RKO (cell line): ENCODE measurements at regions not wholly inside any gene's neighbourhood (a gene's known extent, or its start where the extent isn't known, plus 50 kb on each side); places are given as distances from the start of the nearest gene placed in this dataset.
A peak's percentile ranks its signal among the peaks of the same experiment; 100 is the strongest.
"Not testable (repeated sequence)": the region's sequence is repeated elsewhere in the genome, so short reads cannot be mapped to it uniquely, and the experiment has no call there.

ENCODE experiments used
- DNase-seq: peaks from one replicate; pipeline ENCODE4 v3.0.0-alpha.2; 2016; ENCODE audit warnings: low spot score

DNA sequence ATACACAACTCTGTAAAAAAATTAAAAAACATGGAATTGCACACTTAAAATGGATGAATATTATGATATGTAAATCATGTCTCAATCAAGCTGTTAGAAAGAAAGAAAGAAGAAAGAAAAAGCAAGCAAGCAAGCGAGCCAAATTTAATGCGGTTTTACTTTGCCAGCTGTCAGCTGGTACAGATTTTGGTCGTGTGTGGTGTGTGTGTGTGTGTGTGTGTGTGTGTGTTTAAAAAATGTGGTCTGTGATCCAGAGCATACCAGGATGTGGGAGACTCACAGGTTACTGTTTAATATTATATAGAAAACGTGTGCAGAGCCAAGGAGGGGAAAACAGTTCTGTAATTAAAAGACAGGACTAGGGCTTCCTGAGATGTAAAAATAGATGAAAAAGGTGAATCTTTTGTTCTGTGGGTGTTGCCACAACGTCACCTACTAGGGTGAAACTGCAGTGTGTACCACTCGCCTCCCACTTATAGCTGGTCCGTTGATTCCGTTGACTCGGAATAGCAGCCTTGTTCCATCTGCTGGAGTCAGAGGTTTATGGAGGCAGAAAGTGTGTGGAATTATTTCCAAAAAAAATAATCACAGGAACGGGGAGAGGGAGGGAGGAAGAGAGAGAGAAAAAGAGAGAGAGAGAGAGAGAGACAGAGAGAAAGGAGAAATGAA is 197.7 kb downstream of the BCAS1 start:
- no peak for DNase-seq

DNA sequence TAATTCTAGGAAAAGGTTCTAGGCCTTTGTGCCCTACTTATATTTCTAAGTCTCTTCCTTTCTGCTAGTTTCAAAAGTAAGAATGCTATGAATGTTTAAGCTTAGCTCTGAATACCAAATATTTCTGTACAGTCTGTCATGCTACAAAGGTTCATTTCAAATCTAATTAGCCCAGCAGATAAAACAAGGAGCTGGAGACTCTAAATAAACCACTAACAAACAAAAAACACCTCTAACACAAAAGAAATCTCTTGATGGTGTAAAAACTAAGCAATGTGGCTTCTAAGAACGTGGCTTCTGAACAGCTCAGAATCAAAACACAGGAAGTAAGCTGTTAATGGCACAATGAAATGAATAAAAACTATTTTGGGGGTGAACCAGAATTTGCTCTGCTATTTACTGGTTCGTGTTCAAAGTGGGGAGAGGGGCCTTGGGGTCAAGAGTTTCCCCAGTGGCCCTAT is 198.3 kb downstream of the BCAS1 start:
- no peak for DNase-seq

DNA sequence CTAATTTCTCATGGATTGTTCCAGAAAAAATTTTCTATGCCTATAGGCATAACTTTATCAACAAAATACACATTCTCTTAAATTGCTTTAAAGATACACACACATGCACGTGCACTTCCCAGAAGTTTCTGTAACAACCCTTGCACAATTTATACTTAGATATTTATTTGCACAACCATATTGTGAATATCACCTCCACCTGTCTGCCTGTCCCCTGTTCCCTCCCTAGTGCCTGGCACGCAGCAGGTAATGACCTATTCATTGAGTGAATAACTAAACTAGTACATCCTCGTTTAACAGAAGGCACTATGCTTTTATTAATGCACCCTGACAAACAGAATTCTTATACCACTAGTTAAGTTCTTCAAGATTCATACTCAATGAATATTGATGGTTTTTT is 198.9 kb downstream of the BCAS1 start:
- no peak for DNase-seq

DNA sequence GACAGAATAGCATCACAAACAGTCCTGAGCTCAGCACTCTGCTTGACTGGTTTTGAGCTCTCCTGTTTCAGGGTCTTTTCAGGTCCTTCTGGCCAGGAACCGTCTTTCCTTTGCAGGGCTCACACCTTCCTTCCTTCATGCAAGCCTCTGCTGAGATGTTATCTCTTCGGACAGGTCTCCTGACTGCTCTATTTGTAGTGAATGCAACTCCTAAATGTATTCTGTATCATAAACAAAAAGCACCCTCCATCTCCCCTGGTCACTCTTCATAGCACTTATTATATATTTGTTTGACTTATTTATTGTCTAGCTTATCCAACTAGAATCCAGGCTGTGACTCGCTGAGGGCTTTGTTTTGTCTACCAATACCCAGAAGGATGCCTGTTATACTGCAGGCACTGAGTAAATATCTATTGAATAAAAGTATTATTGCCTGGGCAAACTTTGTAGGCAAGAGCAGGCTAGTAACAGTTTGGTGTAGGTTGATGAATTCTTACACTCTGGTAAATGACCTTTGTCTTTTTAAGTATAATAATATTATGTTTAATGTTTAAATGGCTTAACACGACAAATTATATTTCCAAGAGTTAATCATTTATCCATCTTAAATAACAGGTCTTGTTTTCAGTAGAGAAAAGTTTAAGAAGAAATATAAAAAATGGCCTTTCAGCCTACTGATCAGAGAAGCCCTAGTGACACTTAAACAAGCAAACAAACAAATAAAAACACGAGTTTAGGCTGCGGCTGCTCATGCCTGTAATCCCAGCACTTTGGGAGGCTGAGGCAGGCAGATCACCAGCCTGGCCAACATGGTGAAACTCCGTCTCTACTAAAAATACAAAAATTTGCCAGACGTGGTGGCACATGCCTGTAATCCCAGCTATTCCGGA is 199.7 kb downstream of the BCAS1 start:
- DNase-seq = no peak

DNA sequence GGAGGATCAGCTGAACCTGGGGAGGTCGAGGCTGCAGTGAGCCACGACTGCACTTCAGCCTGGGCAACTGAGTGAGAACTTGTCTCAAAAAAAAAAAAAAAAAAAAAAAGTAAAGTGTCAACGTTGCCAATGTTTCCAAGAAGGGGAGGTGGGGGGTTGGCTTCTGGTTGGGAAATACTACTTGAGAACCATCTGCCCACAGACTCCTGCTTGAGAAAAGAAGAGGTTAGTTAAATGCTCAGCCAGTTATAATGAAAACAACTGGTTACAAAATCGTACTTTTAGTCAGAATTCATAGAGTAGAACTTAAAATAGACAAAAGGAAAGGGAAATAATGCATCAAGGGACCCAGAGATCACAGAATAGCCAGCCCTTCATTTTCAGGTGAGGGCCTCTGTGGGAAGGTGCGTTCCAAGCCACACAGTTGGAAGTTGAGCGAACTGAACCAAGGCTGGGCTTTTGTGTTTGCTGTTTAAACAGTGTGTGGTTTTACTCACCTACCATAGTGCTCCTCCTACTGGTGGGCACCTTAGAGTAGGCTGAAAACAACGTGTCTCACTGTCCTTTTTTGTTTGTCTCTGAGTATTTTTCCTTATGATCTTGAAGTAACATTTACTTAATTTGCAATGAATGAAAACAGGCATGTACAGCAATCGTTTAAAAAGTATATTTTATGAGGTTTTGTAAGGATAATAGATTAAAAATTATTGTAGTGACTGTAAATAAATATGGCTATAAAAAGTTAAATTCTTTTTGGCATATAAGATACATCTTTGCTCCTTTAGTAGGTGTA is 200.7 kb downstream of the BCAS1 start:
- peak; percentile 69 for DNase-seq

DNA sequence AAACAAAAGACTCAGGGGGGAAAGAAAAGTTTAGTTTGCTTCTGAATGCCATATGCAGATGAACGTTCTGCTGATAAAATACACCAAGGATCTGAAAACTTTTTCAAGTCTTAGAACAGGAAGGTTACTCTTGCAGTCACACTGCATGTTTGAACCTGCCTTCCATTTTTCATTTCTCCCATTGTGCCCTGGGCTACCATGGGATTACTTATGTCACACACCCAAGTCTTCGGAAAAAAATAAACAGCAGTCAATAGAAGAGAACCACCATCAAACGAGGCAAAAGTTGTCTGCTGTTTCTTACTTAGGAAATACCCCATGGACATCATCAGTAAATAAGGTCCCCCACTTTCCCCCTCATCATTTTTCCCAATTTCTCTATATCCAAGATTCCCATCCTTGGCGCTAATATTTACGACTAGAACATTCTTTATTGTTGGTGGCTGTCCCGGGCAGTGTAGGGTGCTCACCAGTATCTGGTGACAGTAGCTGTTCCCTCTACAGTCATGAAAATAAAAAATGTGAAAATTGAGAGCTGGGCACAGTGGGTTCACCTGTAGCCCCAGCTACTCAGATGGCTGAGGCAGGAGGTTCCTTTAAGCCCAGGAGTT is 202.5 kb downstream of the BCAS1 start:
- no peak for DNase-seq

DNA sequence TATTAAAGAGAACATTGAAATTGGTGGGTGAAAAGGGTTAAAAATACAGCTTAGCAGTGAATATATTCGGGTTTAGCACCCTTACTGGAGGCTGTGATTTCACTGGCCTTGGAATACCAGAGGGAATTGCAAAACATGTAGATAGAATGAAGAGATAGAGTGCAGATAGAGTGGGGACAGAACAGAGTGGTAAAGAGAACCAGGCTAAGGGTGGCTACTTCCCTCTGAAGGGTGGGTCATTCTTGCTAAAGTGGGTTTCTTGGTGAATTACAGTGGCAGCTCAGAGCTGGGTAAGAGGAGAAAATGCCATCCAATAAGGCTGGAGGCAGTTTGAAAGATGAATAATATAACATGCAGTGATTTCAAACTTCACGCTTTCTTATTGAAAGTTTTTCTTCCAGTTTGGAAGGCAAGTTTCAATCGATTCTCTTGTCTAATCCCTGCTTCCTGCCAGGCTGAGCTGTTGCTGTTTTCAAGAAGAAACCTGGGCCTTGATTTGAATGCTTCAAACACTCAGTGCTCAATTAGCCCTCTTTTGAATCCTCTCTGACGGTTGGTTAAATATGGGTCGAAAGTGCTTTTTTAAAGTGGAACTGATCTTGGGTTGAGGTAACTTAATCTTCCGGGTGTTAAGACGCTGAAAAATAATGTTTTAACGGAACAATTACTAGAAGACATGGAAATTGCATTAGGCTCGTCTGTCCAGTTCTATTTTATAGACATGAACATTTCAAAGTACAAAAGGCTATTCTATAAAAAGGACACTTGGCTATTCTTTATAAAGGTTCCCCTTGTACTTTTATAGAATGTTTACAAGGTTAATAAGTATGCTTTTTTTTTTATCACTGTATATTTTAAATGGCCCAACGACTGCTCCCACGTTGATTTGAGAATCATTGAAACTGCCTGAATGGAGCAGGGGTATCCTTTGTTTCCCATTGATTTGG is 203.3 kb downstream of the BCAS1 start:
- no peak for DNase-seq

DNA sequence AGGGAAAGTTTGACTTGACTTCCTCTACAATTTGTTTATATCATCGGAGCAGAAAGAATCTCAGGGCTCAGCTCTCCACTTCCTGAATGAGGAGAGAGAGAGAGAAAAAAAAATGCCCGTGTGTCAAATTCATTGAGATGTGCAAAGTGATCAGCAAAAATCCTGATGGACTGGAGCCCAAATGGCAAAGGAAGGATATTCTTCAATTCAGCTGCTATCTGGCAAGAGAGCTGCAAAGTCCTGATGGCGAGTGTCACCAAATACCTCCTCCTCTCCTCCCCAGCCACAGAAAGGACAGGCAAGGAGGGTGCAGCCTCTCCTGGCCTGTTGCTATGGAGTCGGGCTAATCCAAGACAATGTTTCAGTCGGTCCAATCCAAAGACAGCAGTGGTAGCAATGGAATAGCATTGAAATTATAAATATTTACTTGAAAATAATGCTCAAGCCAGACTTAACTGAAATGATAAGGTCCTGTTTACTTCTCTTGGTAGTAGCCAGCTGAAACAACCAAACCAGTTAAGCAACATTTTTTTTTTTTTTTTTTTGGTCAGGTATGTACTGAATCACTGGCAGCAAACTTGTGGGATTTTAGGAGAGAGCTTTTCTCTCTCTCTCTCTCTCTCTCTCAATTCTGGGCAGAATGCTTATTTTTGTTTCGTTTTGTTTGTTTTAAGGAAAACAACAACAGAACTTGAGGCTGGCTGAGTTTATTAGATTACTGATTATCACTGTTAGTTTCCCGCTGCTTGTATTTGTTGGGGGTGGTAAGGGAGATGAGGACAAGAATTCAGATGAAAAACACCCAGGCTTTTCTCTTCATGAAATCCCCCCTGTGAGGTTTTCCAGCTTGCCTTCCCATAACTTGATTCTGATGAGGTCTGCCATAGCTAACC is 204.2 kb downstream of the BCAS1 start:
- DNase-seq = no peak

DNA sequence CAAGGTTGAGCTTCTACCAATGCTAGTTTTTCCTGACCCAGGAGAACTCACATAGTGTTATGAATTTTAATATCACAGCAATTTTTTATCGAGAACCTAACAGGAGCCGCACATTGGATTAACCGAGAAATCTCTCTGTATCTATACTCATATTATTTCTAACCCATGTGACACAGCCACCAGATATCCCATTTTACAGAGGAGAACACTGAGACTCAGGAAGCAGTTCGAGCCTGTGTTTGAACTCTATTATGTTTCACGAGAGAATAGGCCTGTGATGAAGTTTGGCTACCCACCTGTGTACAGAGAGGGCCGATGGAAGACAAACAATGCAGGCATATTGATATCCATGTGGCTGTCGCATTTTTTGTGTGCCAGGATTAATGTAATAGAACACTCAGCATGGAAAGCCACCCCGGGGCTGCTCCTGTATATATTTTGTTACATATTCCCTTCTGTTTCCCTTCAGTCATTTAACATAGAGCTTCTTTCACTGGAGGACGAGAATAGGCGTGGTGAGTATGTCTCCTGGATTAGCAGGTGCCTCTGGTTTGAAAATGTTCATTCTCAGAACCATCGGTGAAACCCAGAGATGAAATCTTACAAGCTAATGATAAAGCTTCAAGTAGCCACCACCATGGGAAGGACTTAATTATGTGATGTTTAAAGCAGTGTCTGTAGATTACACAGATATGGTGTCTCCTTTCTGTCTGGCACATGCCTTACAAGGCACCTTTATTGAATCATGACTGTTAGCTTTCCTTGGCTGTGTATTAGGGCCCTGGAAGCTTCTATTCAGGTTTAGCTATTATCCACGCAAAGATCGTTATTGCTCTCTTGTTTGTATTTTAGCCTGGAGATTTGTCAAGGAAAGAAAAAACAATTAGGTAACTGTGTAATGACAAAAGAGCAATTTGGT is 205.4 kb downstream of the BCAS1 start:
- DNase-seq = not testable (repeated sequence)

DNA sequence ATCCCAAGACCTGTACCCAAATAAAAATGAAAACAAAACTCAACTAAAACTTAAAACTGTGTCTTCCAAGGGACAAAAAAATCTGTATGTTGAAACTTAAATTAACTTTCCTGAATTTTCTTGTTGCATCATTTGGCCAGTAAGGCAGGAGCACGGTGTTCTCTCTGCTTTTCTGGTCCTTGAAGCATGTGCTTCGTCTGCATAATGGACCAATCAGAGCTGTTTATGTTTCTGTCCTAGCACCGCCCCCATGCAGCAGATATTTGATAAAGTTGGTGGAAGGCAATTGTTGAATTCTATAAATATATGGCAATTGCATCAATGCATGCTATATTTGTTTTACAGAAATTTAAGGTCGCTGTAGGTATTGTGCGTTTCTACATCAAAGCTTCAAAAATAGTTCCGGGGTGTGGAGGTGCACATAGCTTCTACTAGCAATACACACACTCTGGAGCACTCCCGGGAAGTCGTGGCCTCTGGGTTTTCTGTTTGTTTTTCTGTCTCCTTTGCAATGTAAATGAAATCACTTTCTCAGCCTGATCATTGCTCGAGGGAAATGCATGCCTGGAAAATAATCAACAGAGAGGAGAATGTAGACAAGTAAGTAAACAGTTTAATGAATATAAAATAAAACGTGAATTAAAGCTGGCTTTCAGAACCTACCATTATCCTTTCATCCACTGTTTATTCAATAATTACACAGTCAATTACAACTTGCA is 206.3 kb downstream of the BCAS1 start:
- not testable (repeated sequence) for DNase-seq

DNA sequence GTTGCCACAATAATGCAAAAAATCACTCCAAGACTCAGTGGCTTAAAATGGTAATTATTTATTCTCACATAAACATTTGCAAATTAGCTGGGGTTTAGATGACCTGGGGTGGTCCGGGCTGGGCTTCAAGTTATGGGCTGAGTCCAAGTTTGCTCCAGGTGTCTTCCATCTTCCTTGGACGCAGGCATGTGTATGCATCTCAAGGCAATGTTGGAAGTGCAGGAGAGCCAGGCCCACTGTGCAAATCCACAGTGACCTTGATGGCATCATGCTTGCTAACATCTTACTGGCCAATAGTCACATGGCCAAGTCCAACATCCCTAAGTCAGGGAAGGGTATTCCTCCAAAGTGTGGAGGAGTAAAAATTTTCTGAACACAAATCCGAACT is 206.9 kb downstream of the BCAS1 start:
- DNase-seq = not testable (repeated sequence)

DNA sequence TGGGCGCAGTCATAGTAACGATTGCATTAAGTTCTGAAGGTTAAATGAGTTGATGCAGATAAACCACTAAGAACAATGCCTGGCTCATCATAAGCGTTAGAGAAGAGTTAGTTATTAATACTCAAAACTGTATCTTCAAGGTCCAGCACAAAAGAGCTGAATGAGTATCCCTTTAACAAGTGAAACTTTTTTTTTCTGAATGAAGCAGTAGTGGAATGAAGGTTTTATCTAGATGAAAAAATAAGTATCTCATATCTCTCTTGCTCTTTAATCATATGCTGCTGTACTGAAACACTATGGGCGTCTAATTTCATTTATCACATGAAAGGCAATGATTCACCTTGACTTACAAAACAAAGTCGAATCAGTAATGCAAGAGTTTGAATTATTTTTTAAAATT is 207.4 kb downstream of the BCAS1 start:
- not testable (repeated sequence) for DNase-seq

DNA sequence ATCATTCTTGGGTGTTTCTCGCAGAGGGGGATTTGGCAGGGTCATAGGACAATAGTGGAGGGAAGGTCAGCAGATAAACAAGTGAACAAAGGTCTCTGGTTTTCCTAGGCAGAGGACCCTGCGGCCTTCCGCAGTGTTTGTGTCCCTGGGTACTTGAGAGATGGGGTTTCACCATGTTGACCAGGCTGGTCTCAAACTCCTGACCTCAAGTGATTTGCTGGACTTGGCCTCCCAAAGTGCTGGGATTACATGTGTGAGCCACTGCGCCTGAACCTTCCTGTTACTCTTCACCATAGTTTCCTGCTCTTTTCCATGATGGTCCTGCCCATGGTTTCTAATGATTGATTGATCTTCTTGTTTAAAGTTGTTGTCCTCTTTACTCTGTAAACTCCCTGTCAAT is 207.9 kb downstream of the BCAS1 start:
- not testable (repeated sequence) for DNase-seq

DNA sequence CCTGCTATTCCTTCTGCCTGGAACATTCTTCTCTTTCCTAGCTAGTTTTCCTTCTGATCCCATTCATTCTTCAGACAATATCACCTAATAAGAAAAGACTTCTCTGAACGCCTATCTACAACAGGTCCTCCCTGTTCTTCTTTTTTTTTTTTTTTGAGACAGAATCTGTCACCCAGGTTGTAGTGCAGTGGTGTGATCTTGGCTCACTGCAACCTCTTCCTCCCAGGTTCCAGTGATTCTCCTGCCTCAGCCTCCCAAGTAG is 208.3 kb downstream of the BCAS1 start:
- not testable (repeated sequence) for DNase-seq

DNA sequence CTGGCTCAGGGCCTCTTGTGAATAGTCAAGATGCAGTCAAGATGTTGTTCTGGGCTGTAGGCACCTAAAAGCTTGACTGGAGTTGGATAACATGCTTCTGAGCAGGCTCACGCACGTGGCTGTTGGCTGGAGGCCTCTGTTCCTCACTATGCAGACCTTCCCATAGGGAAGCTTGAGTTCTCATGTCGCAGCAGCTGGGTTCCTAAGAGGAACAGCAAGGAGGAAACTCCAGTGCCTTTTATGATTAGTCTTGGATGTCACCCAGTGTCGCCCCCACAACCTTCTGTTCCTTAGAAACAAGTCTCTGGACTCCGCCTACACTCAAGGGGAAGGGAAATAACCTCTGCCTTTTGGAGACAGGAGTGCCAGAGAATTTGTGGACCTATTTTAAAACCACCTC is 210.7 kb downstream of the BCAS1 start:
- DNase-seq = no peak

DNA sequence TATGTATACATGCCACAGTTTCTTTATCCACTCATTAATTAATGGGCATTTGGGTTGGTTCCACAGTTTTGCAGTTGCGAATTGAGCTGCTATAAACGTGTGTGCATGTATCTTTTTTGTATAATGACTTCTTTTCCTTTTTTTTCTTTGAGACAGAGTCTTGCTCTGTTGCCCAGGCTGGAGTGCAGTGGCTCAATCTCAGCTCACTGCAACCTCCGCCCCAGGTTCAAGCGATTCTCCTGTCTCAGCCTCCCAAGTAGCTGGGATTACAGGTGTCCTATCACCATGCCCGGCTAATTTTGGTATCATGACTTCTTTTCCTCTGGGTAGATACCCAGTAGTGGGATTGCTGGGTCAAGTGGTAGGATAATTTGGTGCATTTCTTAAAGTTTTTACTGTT is 211.4 kb downstream of the BCAS1 start:
- not testable (repeated sequence) for DNase-seq

DNA sequence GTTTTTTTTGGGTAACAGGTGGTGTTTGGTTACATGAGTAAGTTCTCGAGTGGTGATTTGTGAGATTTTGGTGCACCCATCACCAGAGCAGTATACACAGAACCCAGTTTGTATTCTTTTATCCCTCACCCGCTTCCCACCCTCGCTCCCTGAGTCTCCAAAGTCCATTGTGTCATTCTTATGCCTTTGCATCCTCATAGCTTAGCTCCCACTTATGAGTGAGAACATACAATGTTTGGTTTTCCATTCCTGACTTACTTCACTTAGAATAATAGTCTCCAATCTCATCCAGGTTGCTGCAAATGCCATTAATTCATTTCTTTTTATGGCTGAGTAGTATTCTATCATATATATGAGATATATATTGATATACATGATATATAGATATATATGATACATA is 211.9 kb downstream of the BCAS1 start:
- DNase-seq = not testable (repeated sequence)

DNA sequence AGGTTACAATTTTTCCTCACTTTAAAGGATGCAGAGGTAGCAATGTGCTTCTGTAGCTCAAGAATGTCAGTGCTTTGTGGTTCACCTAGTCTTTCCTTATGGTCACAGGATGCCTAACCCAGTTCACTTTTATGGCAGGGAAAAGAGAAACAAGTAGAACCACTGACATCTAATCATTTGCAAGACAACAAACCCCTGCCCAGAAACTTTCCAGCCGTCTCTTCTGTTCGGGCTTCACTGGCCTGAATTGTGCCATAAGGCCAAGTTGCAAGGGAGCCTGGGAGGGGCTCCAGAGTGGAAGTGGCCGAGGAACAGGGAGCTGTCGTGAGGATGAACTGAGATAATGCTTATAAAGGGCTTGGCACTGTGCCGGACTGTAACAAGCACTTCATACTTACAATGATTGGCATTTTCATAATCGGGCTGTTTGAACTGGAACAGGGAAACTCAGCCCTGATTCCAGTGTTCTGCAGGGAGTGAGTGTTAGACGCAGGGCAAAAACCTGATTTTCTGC is 212.6 kb downstream of the BCAS1 start:
- no peak for DNase-seq
